K562 (cell line): ENCODE measurements at regions not wholly inside any gene's neighbourhood (a gene's known extent, or its start where the extent isn't known, plus 50 kb on each side); places are given as distances from the start of the nearest gene placed in this dataset.

Experiments used
- ATAC-seq: fragments of 200-7000 bp; cut with Tn5 transposase; 3 replicates; pipeline ENCODE4 v1.9.1; 2020; ENCODE audit warnings: moderate library complexity
- BruUV-seq: library from RNA; stranded (reverse); fragments of 400-500 nt; replicated peaks from 2 replicates; lab custom pipeline; 2021; lab: Mats Ljungman, UMichigan
- CTCF ChIA-PET: fragments of 300-600 bp; formaldehyde crosslinking; extraction: SDS; loops from one replicate; lab custom pipeline; 2021; ENCODE audit warnings: low intra/inter-chr PET ratio; lab: Yijun Ruan, JAX
- POLR2A ChIA-PET: fragments of 300-600, 350-650 bp; sonication (Branson Sonifier 250); formaldehyde crosslinking; extraction: SDS; loops from one replicate; lab custom pipeline; 2021; ENCODE audit warnings: antibody characterized with exemption, inconsistent platforms; lab: Yijun Ruan, JAX
- DNase-seq, 4 experiments: peaks; one replicate each; pipeline versions ENCODE4 v3.0.0 to v3.0.0-alpha.2; 2011 to 2018; ENCODE audit warnings: low spot score in 3 of 4, mixed read lengths in 3 of 4; ENCODE audit errors: extremely low read depth in 1 of 4
- FAIRE-seq: peaks from 2 replicates; lab custom pipeline; 2011; peaks lifted over from hg19 to GRCh38; lab: Jason Lieb, UNC
- H2AFZ ChIP-seq: 2 replicates; pipeline ENCODE4 v1.6.0; 2011; ENCODE audit warnings: low read depth, low read length, control low read depth, inconsistent platforms
- H3K27ac ChIP-seq: fragments of 200-600 bp; 3 replicates; pipeline ENCODE4 v1.8.0; 2011; ENCODE audit warnings: low read depth, mild to moderate bottlenecking, control low read depth, inconsistent platforms, low read length, moderate library complexity, mixed read lengths; ENCODE audit errors: extremely low read depth
- H3K27me3 ChIP-seq, 2 experiments: fragments of 300-600 bp in 1 of 2; 2 replicates in 1 of 2; 3 replicates in 1 of 2; pipeline versions ENCODE4 v1.6.0 to v1.8.0; 2011; ENCODE audit warnings: inconsistent platforms in 2 of 2, low read length in 2 of 2, mild to moderate bottlenecking in 1 of 2, mixed read lengths in 1 of 2, moderate library complexity in 1 of 2; ENCODE audit not compliant: control insufficient read depth in 2 of 2, insufficient read depth in 2 of 2
- H3K36me3 ChIP-seq: fragments of 300-600 bp; 3 replicates; pipeline ENCODE4 v1.8.0; 2011; ENCODE audit warnings: mild to moderate bottlenecking, low read length, inconsistent platforms; ENCODE audit not compliant: control insufficient read depth, insufficient read depth
- H3K4me1 ChIP-seq, 2 experiments: fragments of 200-600 bp in 1 of 2; replicated peaks in 1 of 2; 2 replicates in 1 of 2; 3 replicates in 1 of 2; pipeline versions ENCODE4 v1.5.1 to v1.8.0; 2011; ENCODE audit warnings: inconsistent platforms in 2 of 2, low read length in 2 of 2, mild to moderate bottlenecking in 1 of 2, mixed read lengths in 1 of 2, moderate library complexity in 1 of 2; ENCODE audit not compliant: control insufficient read depth in 2 of 2, insufficient read depth in 2 of 2
- H3K4me2 ChIP-seq: 2 replicates; pipeline ENCODE4 v1.6.1; 2011; ENCODE audit warnings: low read length, control low read depth, inconsistent platforms, mixed read lengths; ENCODE audit not compliant: insufficient read depth
- H3K4me3 ChIP-seq: fragments of 200-600 bp; sonication (generic), shearing (Covaris generic); 2 replicates; pipeline ENCODE4 v1.5.1; 2016; ENCODE audit warnings: control low read depth, inconsistent platforms
- H3K79me2 ChIP-seq: fragments of 200-600 bp; 3 replicates; pipeline ENCODE4 v1.8.0; 2011; ENCODE audit warnings: low read length, inconsistent platforms; ENCODE audit not compliant: control insufficient read depth, insufficient read depth
- H3K9ac ChIP-seq, 2 experiments: 2 replicates each; pipeline versions ENCODE4 v1.6.0 to v1.6.1; 2011; ENCODE audit warnings: low read depth in 2 of 2, low read length in 2 of 2, control low read depth in 1 of 2, inconsistent platforms in 1 of 2, mild to moderate bottlenecking in 1 of 2, mixed read lengths in 1 of 2; ENCODE audit not compliant: insufficient read depth in 1 of 2
- H3K9me1 ChIP-seq: one replicate; pipeline ENCODE4 v1.6.0; 2011; ENCODE audit warnings: inconsistent platforms, mild to moderate bottlenecking, low read length, moderate library complexity; ENCODE audit not compliant: control insufficient read depth, insufficient read depth
- H3K9me3 ChIP-seq: replicated peaks from 2 replicates; pipeline ENCODE4 v1.5.1; 2011; ENCODE audit warnings: low read depth, low read length, inconsistent platforms; ENCODE audit not compliant: control insufficient read depth, insufficient read depth
- H4K20me1 ChIP-seq: replicated peaks from 2 replicates; pipeline ENCODE4 v1.6.1; 2011; ENCODE audit warnings: low read length, inconsistent platforms, mixed read lengths; ENCODE audit not compliant: control insufficient read depth, insufficient read depth
- MIER1 ChIP-seq: fragments of 450-650 bp; IDR thresholded peaks from 2 replicates; pipeline ENCODE4 v1.6.1; 2016; ENCODE audit warnings: antibody characterized with exemption, mild to moderate bottlenecking, low read depth
- NONO ChIP-seq, 2 experiments: fragments of 200-400 bp in 1 of 2; fragments of 450-650 bp in 1 of 2; formaldehyde crosslinking in 1 of 2; IDR thresholded peaks; 2 replicates each; pipeline ENCODE4 v1.6.1; 2017; ENCODE audit warnings: low read depth in 2 of 2, mild to moderate bottlenecking in 2 of 2, moderate library complexity in 2 of 2, low read length in 1 of 2
- PRPF4 ChIP-seq: fragments of 200-400 bp; formaldehyde crosslinking; IDR thresholded peaks from one replicate; pipeline ENCODE4 v1.6.1; 2017; ENCODE audit warnings: low read length, low read depth, mild to moderate bottlenecking; ENCODE audit not compliant: insufficient read depth, poor library complexity, severe bottlenecking
- TFAM ChIP-seq: fragments of 250-450 bp; sonication (Bioruptor Pico); conservative IDR thresholded peaks from 2 replicates; pipeline ENCODE4 v1.5.0; 2021; ENCODE audit warnings: mild to moderate bottlenecking, moderate library complexity
- YY1 ChIP-seq, 3 experiments: IDR thresholded peaks; 2 replicates each; pipeline ENCODE4 v1.6.1; 2011; ENCODE audit warnings: low read length in 2 of 3, mild to moderate bottlenecking in 2 of 3, moderate library complexity in 2 of 3, borderline replicate concordance in 1 of 3, control low read depth in 1 of 3, low read depth in 1 of 3; ENCODE audit not compliant: insufficient read depth in 3 of 3, insufficient replicate concordance in 2 of 3, control insufficient read depth in 1 of 3, insufficient read length in 1 of 3; ENCODE audit errors: extremely low read depth in 1 of 3
- ZNF212 ChIP-seq: fragments of 450-650 bp; formaldehyde crosslinking; IDR thresholded peaks from 2 replicates; pipeline ENCODE4 v1.4.0; 2020; ENCODE audit warnings: mild to moderate bottlenecking
- ZNF644 ChIP-seq: fragments of 200-800 bp; sonication (Bioruptor generic); IDR thresholded peaks from 2 replicates; pipeline ENCODE4 v1.6.1; 2016; ENCODE audit warnings: low read depth, missing genetic modification characterization, missing compliant biosample characterization
- WGBS: fragments of 100-300 bp; shearing (Covaris generic); methylation state at CpG from one replicate; pipeline ENCODE4 v1.1.6; 2016; ENCODE audit warnings: low coverage, mixed read lengths; ENCODE audit not compliant: insufficient coverage; ENCODE audit errors: missing lambda C conversion rate; 5-methylcytosine and 5-hydroxymethylcytosine counted together
- in situ Hi-C: fragments of 300-500 bp; cut with MboI; formaldehyde crosslinking; loops from 4 replicates; pipeline ENCODE4 v1.15.0; 2018; ENCODE audit warnings: inconsistent platforms, mixed read lengths
- intact Hi-C: fragments of 100-400 bp; cut with micrococcal nuclease; formaldehyde crosslinking; loops from 2 replicates; pipeline ENCODE4 v1.14.2; 2022
- TF ChIP-seq, protein P1 (sequence below): fragments of 450-650 bp; IDR thresholded peaks from 2 replicates; pipeline ENCODE4 v1.7.1; 2018; ENCODE audit warnings: mild to moderate bottlenecking, low read depth; ENCODE audit not compliant: partially characterized antibody
- TF ChIP-seq, protein P2 (sequence below): fragments of 250-450 bp; sonication (Bioruptor Pico); IDR thresholded peaks from 2 replicates; pipeline ENCODE4 v1.4.0; 2020; ENCODE audit warnings: mild to moderate bottlenecking, moderate library complexity, borderline replicate concordance
- TF ChIP-seq, protein P3 (sequence below): fragments of 250-450 bp; sonication (Bioruptor Pico); IDR thresholded peaks from 2 replicates; pipeline ENCODE4 v1.6.1; 2021; ENCODE audit warnings: mild to moderate bottlenecking
- TF ChIP-seq, protein P4 (sequence below): fragments of 450-650 bp; conservative IDR thresholded peaks from 2 replicates; pipeline ENCODE4 v1.6.1; 2016; ENCODE audit warnings: missing genetic modification characterization, low read depth, mild to moderate bottlenecking, missing compliant biosample characterization, moderate library complexity
- TF ChIP-seq, protein P5 (sequence below): fragments of 250-450 bp; sonication (Bioruptor Pico); IDR thresholded peaks from 2 replicates; pipeline ENCODE4 v1.8.0; 2022; ENCODE audit warnings: moderate library complexity, mild to moderate bottlenecking, inconsistent platforms

DNA sequence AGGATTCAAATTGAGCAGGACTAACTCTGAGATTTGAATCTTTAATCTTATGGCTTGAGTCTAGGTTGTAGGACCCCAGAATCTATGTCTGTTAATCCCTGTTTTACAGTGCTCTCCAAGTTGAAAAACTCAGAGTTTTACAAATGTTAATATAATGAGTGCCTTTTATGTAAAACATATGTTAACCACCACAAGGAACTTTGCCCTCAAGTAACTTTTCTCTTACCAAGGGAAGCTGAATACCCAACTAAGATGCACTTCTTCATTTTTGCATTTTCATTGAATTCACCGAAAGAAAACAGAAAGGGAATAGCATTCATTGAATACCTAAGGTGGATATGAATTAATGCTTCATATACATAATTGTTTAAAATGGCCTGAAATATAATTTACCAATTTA is 338.1 kb downstream of the RPRM start:
- no peaks in the 10 kb centered on the region for H3K4me1 ChIP-seq
- no peaks in the 10 kb centered on the region for H3K36me3 ChIP-seq
- H3K79me2 ChIP-seq = no peaks in the 10 kb centered on the region
- no peaks in the 10 kb centered on the region for H3K9me3 ChIP-seq
- ATAC-seq = no peak
- no peaks in the 10 kb centered on the region for H3K27me3 ChIP-seq
- H3K27ac ChIP-seq = no peak overlapping the region
- no peak overlapping the region for H2AFZ ChIP-seq
- no peaks in the 10 kb centered on the region for H3K9me1 ChIP-seq
- no peak overlapping the region for H3K4me2 ChIP-seq
- no peaks in the 10 kb centered on the region for H4K20me1 ChIP-seq
- in situ Hi-C loops = no loop called here
- intact Hi-C loops = no loop called here
- no peak overlapping the region for H3K4me3 ChIP-seq
- FAIRE-seq = no peak
- 0% methylated on average over 1 of the region's 1 CpG for WGBS
- CTCF ChIA-PET = no interaction called here
- no TSS peak for BruUV-seq
- DNase-seq = no peak
- no peak overlapping the region for H3K9ac ChIP-seq
- POLR2A ChIA-PET = no interaction called here
- TF ChIP-seq PRPF4 (no peak), MIER1 (no peak), NONO (IDR thresholded peaks at IDR 0.05; ENCODE audit: low read depth in 2 of 2, low read length in 1 of 2) (no peak), ZNF644 (tag) (no peak), YY1 (IDR thresholded peaks at IDR 0.05; ENCODE audit: borderline replicate concordance in 1 of 3, control insufficient read depth in 1 of 3, extremely low read depth in 1 of 3, insufficient read depth in 3 of 3, insufficient read length in 1 of 3, insufficient replicate concordance in 2 of 3, low read depth in 1 of 3, low read length in 2 of 3) (no peak), TFAM (no peak), ZNF212 (no peak)
- TF ChIP-seq, protein P1, sequence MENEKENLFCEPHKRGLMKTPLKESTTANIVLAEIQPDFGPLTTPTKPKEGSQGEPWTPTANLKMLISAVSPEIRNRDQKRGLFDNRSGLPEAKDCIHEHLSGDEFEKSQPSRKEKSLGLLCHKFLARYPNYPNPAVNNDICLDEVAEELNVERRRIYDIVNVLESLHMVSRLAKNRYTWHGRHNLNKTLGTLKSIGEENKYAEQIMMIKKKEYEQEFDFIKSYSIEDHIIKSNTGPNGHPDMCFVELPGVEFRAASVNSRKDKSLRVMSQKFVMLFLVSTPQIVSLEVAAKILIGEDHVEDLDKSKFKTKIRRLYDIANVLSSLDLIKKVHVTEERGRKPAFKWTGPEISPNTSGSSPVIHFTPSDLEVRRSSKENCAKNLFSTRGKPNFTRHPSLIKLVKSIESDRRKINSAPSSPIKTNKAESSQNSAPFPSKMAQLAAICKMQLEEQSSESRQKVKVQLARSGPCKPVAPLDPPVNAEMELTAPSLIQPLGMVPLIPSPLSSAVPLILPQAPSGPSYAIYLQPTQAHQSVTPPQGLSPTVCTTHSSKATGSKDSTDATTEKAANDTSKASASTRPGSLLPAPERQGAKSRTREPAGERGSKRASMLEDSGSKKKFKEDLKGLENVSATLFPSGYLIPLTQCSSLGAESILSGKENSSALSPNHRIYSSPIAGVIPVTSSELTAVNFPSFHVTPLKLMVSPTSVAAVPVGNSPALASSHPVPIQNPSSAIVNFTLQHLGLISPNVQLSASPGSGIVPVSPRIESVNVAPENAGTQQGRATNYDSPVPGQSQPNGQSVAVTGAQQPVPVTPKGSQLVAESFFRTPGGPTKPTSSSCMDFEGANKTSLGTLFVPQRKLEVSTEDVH = no peak
- TF ChIP-seq, protein P2, sequence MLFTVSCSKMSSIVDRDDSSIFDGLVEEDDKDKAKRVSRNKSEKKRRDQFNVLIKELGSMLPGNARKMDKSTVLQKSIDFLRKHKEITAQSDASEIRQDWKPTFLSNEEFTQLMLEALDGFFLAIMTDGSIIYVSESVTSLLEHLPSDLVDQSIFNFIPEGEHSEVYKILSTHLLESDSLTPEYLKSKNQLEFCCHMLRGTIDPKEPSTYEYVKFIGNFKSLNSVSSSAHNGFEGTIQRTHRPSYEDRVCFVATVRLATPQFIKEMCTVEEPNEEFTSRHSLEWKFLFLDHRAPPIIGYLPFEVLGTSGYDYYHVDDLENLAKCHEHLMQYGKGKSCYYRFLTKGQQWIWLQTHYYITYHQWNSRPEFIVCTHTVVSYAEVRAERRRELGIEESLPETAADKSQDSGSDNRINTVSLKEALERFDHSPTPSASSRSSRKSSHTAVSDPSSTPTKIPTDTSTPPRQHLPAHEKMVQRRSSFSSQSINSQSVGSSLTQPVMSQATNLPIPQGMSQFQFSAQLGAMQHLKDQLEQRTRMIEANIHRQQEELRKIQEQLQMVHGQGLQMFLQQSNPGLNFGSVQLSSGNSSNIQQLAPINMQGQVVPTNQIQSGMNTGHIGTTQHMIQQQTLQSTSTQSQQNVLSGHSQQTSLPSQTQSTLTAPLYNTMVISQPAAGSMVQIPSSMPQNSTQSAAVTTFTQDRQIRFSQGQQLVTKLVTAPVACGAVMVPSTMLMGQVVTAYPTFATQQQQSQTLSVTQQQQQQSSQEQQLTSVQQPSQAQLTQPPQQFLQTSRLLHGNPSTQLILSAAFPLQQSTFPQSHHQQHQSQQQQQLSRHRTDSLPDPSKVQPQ (CRISPR knock-in tag) = no peak
- TF ChIP-seq, protein P3, sequence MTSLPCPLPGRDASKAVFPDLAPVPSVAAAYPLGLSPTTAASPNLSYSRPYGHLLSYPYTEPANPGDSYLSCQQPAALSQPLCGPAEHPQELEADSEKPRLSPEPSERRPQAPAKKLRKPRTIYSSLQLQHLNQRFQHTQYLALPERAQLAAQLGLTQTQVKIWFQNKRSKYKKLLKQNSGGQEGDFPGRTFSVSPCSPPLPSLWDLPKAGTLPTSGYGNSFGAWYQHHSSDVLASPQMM (CRISPR knock-in tag) = no peak
- TF ChIP-seq, protein P4, sequence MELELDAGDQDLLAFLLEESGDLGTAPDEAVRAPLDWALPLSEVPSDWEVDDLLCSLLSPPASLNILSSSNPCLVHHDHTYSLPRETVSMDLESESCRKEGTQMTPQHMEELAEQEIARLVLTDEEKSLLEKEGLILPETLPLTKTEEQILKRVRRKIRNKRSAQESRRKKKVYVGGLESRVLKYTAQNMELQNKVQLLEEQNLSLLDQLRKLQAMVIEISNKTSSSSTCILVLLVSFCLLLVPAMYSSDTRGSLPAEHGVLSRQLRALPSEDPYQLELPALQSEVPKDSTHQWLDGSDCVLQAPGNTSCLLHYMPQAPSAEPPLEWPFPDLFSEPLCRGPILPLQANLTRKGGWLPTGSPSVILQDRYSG = no peak
- TF ChIP-seq, protein P5, sequence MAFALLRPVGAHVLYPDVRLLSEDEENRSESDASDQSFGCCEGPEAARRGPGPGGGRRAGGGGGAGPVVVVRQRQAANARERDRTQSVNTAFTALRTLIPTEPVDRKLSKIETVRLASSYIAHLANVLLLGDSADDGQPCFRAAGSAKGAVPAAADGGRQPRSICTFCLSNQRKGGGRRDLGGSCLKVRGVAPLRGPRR (CRISPR knock-in tag) = no peak
